ENCODE measurements at regions not wholly inside any gene's neighbourhood (a gene's known extent, or its start where the extent isn't known, plus 50 kb on each side); places are given as distances from the start of the nearest gene placed in this dataset.
"Not testable (repeated sequence)": the region's sequence is repeated elsewhere in the genome, so short reads cannot be mapped to it uniquely, and the experiment has no call there.

GRCh38 chr2:239549711-239550255, 149.0 kb upstream of the HDAC4 start:
- Histone ChIP-seq H3K27ac (ENCODE audit: low read depth, low read length, poor library complexity, severe bottlenecking) (no peak overlapping the region), H2AFZ (ENCODE audit: low read length) (no peak overlapping the region), H3K36me3 (ENCODE audit: insufficient read depth, low read length) (no peaks in the 10 kb centered on the region), H3K9me3 (ENCODE audit: low read length) (no peaks in the 10 kb centered on the region), H3K4me1 (ENCODE audit: insufficient read depth, low read length, severe bottlenecking) (no peaks in the 10 kb centered on the region), H3K4me3 (ENCODE audit: low read depth, low read length, poor library complexity, severe bottlenecking) (no peak overlapping the region), H3K9me2 (ENCODE audit: low read depth, low read length) (no peaks in the 10 kb centered on the region), H3F3A (ENCODE audit: insufficient read depth, low read length) (no peaks in the 10 kb centered on the region), H3K9ac (ENCODE audit: low read length) (no peak overlapping the region), H4K20me1 (ENCODE audit: insufficient read depth, low read length) (no peaks in the 10 kb centered on the region), H3K79me2 (ENCODE audit: insufficient read depth, low read length) (no peaks in the 10 kb centered on the region), H3K27me3 (ENCODE audit: insufficient read depth, low read length) (no peaks in the 10 kb centered on the region; the same call in 1 of the 2 replicates), H3K4me2 (ENCODE audit: low read length) (no peak overlapping the region)
- TF ChIP-seq EZH2 (IDR thresholded peaks at IDR 0.05; ENCODE audit: borderline replicate concordance, low read length) = no peak

- Histone ChIP-seq H3K9me3 (ENCODE audit: low read length) (no peaks in the 10 kb centered on the region), H3K4me3 (ENCODE audit: low read depth, low read length, poor library complexity, severe bottlenecking) (no peak overlapping the region), H3K9ac (ENCODE audit: low read length) (no peak overlapping the region), H4K20me1 (ENCODE audit: insufficient read depth, low read length) (no peaks in the 10 kb centered on the region), H3K9me2 (ENCODE audit: low read depth, low read length) (no peaks in the 10 kb centered on the region), H3K4me1 (ENCODE audit: insufficient read depth, low read length, severe bottlenecking) (no peaks in the 10 kb centered on the region), H3K79me2 (ENCODE audit: insufficient read depth, low read length) (no peaks in the 10 kb centered on the region), H2AFZ (ENCODE audit: low read length) (no peak overlapping the region), H3F3A (ENCODE audit: insufficient read depth, low read length) (no peaks in the 10 kb centered on the region), H3K27ac (ENCODE audit: low read depth, low read length, poor library complexity, severe bottlenecking) (no peak overlapping the region), H3K4me2 (ENCODE audit: low read length) (no peak overlapping the region), H3K36me3 (ENCODE audit: insufficient read depth, low read length) (no peaks in the 10 kb centered on the region), H3K27me3 (ENCODE audit: insufficient read depth, low read length) (no peaks in the 10 kb centered on the region; the same call in 1 of the 2 replicates)
- TF ChIP-seq EZH2 (IDR thresholded peaks at IDR 0.05; ENCODE audit: borderline replicate concordance, low read length) = no peak
- no peak for TF ChIP-seq CTCF (IDR thresholded peaks at IDR 0.05; ENCODE audit: low read length)
Measured at GRCh38 chr2:239548965-239549595, 148.3 kb upstream of the HDAC4 start.

GRCh38 chr2:239548451-239548871, 147.6 kb upstream of the HDAC4 start:
- H3K27ac ChIP-seq (ENCODE audit: low read depth, low read length, poor library complexity, severe bottlenecking) = no peak overlapping the region
- H3K9me3 ChIP-seq (ENCODE audit: low read length) = no peaks in the 10 kb centered on the region
- H2AFZ ChIP-seq (ENCODE audit: low read length) = no peak overlapping the region
- no peak overlapping the region for H3K9ac ChIP-seq (ENCODE audit: low read length)
- no peaks in the 10 kb centered on the region for H3F3A ChIP-seq (ENCODE audit: insufficient read depth, low read length)
- TF ChIP-seq EZH2 (IDR thresholded peaks at IDR 0.05; ENCODE audit: borderline replicate concordance, low read length) (no peak), CTCF (IDR thresholded peaks at IDR 0.05; ENCODE audit: low read length) (no peak)
- no peaks in the 10 kb centered on the region for H3K9me2 ChIP-seq (ENCODE audit: low read depth, low read length)
- no peak overlapping the region for H3K4me2 ChIP-seq (ENCODE audit: low read length)
- no peaks in the 10 kb centered on the region for H3K36me3 ChIP-seq (ENCODE audit: insufficient read depth, low read length)
- H3K27me3 ChIP-seq (ENCODE audit: insufficient read depth, low read length) = no peaks in the 10 kb centered on the region; the same call in 1 of the 2 replicates
- H3K4me3 ChIP-seq (ENCODE audit: low read depth, low read length, poor library complexity, severe bottlenecking) = no peak overlapping the region
- no peaks in the 10 kb centered on the region for H3K4me1 ChIP-seq (ENCODE audit: insufficient read depth, low read length, severe bottlenecking)
- no peaks in the 10 kb centered on the region for H3K79me2 ChIP-seq (ENCODE audit: insufficient read depth, low read length)
- no peaks in the 10 kb centered on the region for H4K20me1 ChIP-seq (ENCODE audit: insufficient read depth, low read length)

- not testable (repeated sequence) for H3F3A ChIP-seq (ENCODE audit: insufficient read depth, low read length); H3K4me2 ChIP-seq (ENCODE audit: low read length); H3K36me3 ChIP-seq (ENCODE audit: insufficient read depth, low read length); H3K9ac ChIP-seq (ENCODE audit: low read length); H3K27me3 ChIP-seq (ENCODE audit: insufficient read depth, low read length); H4K20me1 ChIP-seq (ENCODE audit: insufficient read depth, low read length); H3K27ac ChIP-seq (ENCODE audit: low read depth, low read length, poor library complexity, severe bottlenecking); H3K9me3 ChIP-seq (ENCODE audit: low read length); H3K9me2 ChIP-seq (ENCODE audit: low read depth, low read length); H2AFZ ChIP-seq (ENCODE audit: low read length); H3K79me2 ChIP-seq (ENCODE audit: insufficient read depth, low read length); H3K4me1 ChIP-seq (ENCODE audit: insufficient read depth, low read length, severe bottlenecking); H3K4me3 ChIP-seq (ENCODE audit: low read depth, low read length, poor library complexity, severe bottlenecking)
Measured at GRCh38 chr2:239547140-239547539, 146.3 kb upstream of the HDAC4 start.

All from OCI-LY1 (cell line).